Psoas muscle (tissue), 7 donors: ENCODE measurements at regions not wholly inside any gene's neighbourhood (a gene's known extent, or its start where the extent isn't known, plus 50 kb on each side); places are given as distances from the start of the nearest gene placed in this dataset.

Source experiments
- ATAC-seq, 4 donors: fragments of 200-7000 bp; cut with Tn5 transposase; one replicate each; pipeline ENCODE4 v1.9.1; 2020; ENCODE audit warnings: moderate library complexity in 3 of 4, mild to moderate bottlenecking in 2 of 4
- DNase-seq, 2 donors: peaks; one replicate each; pipeline ENCODE4 v3.0.0-alpha.2; 2020
- H3K27ac ChIP-seq: fragments of 200-600 bp; one replicate; pipeline ENCODE4 v1.8.0; 2022
- H3K27me3 ChIP-seq, 3 donors: fragments of 200-600 bp in 1 of 3; one replicate each; pipeline versions ENCODE4 v1.6.1 to v1.8.0; 2013 to 2022; ENCODE audit warnings: low read length in 2 of 3, mild to moderate bottlenecking in 2 of 3, moderate library complexity in 1 of 3; ENCODE audit not compliant: insufficient read depth in 3 of 3
- H3K36me3 ChIP-seq, 2 donors: fragments of 200-600 bp in 1 of 2; one replicate each; pipeline versions ENCODE4 v1.6.1 to v1.8.0; 2013 to 2022; ENCODE audit warnings: low read depth in 1 of 2, mild to moderate bottlenecking in 1 of 2, moderate library complexity in 1 of 2; ENCODE audit not compliant: insufficient read depth in 1 of 2
- H3K4me1 ChIP-seq: fragments of 200-600 bp; one replicate; pipeline ENCODE4 v1.8.0; 2022
- H3K4me3 ChIP-seq: fragments of 200-600 bp; one replicate; pipeline ENCODE4 v1.8.0; 2022; ENCODE audit warnings: mild to moderate bottlenecking
- H3K9me3 ChIP-seq: fragments of 200-600 bp; one replicate; pipeline ENCODE4 v1.8.0; 2022
- WGBS, 3 donors: extraction: QIAGEN DNeasy Blood & Tissue Kit; methylation state at CpG; one replicate each; pipeline versions ENCODE4 v1.1.6 to v1.1.7; 2013; 5-methylcytosine and 5-hydroxymethylcytosine counted together
- intact Hi-C, 2 donors: fragments of 100-400 bp; cut with DNase I; formaldehyde crosslinking; loops; one replicate each; pipeline versions ENCODE4 v1.11.0 to v1.14.2; 2022
- TF ChIP-seq, protein P1 (sequence below): fragments of 200-600 bp; IDR thresholded peaks from one replicate; pipeline ENCODE4 v1.8.0; 2022; ENCODE audit warnings: antibody characterized with exemption
- donor health status: healthy with polysubstance abuse.
- donor health status: DM: no; HTN: no; CAD: no; lungs with moderate emphysema.
- donor health status: Bipolar disorder and iron deficiency.
- donor health status: healthy.
- donor health status: DM: yes; HTN: yes; CAD: no.
- donor health status: DM: no; HTN: no; CAD: no.
- donor health status: DM: yes; HTN: yes; CAD: no.

DNA sequence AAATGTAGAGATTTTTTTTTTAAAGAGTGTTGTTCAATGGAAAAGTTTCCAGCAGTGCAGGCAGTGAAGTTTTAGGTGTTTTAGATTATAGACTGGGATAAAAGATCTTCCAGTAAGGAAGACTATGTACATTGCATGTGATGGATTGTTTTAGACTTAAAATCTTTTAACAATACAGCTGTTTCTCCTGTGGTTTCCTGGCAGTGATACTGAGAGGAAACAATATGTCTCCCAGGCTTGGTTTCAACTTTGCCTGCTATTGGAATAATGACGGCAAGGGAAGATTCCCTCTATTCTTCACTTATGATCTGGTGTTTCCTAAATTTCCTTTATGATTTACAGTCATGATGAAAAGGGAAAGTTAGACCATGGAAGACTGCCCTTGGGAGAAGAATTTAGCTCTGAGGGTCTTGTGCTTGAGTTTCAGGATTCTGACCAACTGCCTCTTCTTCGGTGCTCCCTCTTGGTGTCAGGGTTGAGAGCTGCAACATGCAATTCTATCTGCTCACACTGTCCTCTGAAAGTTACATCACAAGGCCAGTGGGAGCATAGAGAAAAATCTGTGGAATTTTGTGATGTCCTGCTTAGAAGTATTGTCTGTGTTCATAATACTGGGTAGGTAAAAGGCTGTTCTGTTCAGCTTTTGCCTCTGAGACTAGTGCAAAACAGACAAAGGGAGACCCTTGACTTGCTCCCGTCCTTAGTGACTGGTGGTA, 262.8 kb upstream of the MAN1A1 start:
- intact Hi-C loops, result no loop called here
- ATAC-seq, result no peak
- TF ChIP-seq, protein P1, sequence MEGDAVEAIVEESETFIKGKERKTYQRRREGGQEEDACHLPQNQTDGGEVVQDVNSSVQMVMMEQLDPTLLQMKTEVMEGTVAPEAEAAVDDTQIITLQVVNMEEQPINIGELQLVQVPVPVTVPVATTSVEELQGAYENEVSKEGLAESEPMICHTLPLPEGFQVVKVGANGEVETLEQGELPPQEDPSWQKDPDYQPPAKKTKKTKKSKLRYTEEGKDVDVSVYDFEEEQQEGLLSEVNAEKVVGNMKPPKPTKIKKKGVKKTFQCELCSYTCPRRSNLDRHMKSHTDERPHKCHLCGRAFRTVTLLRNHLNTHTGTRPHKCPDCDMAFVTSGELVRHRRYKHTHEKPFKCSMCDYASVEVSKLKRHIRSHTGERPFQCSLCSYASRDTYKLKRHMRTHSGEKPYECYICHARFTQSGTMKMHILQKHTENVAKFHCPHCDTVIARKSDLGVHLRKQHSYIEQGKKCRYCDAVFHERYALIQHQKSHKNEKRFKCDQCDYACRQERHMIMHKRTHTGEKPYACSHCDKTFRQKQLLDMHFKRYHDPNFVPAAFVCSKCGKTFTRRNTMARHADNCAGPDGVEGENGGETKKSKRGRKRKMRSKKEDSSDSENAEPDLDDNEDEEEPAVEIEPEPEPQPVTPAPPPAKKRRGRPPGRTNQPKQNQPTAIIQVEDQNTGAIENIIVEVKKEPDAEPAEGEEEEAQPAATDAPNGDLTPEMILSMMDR, result no peak

GRCh38 chr6:119610754-119611153, 261.2 kb upstream of the MAN1A1 start:
- TF ChIP-seq, protein P1, result no peak
- Histone ChIP-seq H3K27me3 (no peaks in the 10 kb centered on the region), H3K4me3 (no peak overlapping the region), H3K27ac (no peak overlapping the region), H3K9me3 (no peaks in the 10 kb centered on the region), H3K4me1 (no peaks in the 10 kb centered on the region), H3K36me3 (no peaks in the 10 kb centered on the region)
- intact Hi-C loops, result no loop called here
- ATAC-seq, result no peak
- WGBS, 3 donors, result 22 to 43% (median 30%) methylated on average over 1 of the region's 1 CpG
- DNase-seq, result no peak

More for the DNA sequence above, 262.8 kb upstream of the MAN1A1 start:
- 43 to 48% (median 46%) methylated on average over 3 of the region's 3 CpGs for WGBS, 3 donors
- H3K9me3 ChIP-seq, result no peaks in the 10 kb centered on the region
- no peak overlapping the region for H3K4me3 ChIP-seq
- no peak for DNase-seq
- no peaks in the 10 kb centered on the region for H3K4me1 ChIP-seq
- H3K27me3 ChIP-seq, result no peaks in the 10 kb centered on the region
- H3K27ac ChIP-seq, result no peak overlapping the region
- no peaks in the 10 kb centered on the region for H3K36me3 ChIP-seq

- H3K4me1 ChIP-seq, result no peaks in the 10 kb centered on the region
- H3K9me3 ChIP-seq, result no peaks in the 10 kb centered on the region
- no peak overlapping the region for H3K27ac ChIP-seq
- H3K4me3 ChIP-seq, result no peak overlapping the region
- no peaks in the 10 kb centered on the region for H3K27me3 ChIP-seq
- intact Hi-C loops, result no loop called here
- DNase-seq (no peak), ATAC-seq (no peak)
- TF ChIP-seq, protein P1, result no peak
- no peaks in the 10 kb centered on the region for H3K36me3 ChIP-seq
Observed at GRCh38 chr6:119610265-119610664, 260.7 kb upstream of the MAN1A1 start.

- Histone ChIP-seq H3K27me3 (no peaks in the 10 kb centered on the region), H3K4me1 (no peaks in the 10 kb centered on the region), H3K9me3 (no peaks in the 10 kb centered on the region), H3K36me3 (no peaks in the 10 kb centered on the region), H3K4me3 (no peak overlapping the region), H3K27ac (no peak overlapping the region)
- 50 to 72% (median 60%) methylated on average over 1 of the region's 1 CpG for WGBS, 3 donors
- intact Hi-C loops, result no loop called here
- no peak for ATAC-seq
- TF ChIP-seq, protein P1, result no peak
- no peak for DNase-seq
Observed at GRCh38 chr6:119609865-119610264, 260.3 kb upstream of the MAN1A1 start.

DNA sequence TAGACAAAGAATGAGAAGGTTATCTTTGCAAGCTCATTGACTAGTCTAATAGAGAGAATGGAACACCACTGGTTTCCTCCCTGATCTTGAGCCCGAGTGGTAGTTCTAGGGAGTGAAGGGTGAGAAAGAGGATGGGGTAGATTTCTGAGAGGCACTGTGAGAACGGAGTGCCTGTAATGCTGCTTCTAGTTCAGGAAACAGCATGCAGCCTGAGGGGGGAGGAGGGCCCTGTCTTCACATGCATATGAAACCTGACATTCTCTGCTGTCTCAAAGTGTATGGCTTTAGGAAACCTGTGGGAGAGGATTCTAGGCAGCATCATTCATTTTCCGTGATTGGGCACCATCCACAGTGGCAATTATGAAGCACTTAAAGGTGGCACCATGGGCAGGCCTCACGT, 259.4 kb upstream of the MAN1A1 start:
- WGBS, 3 donors, result 75 to 80% (median 78%) methylated on average over 4 of the region's 4 CpGs
- intact Hi-C loops, result no loop called here
- Histone ChIP-seq H3K9me3 (no peaks in the 10 kb centered on the region), H3K36me3 (no peaks in the 10 kb centered on the region), H3K4me3 (no peak overlapping the region), H3K27me3 (no peaks in the 10 kb centered on the region), H3K4me1 (no peaks in the 10 kb centered on the region), H3K27ac (no peak overlapping the region)
- TF ChIP-seq, protein P1, result no peak
- no peak for DNase-seq
- ATAC-seq, result no peak
